ENCODE measurements at regions not wholly inside any gene's neighbourhood (a gene's known extent, or its start where the extent isn't known, plus 50 kb on each side); places are given as distances from the start of the nearest gene placed in this dataset.
"Not testable (repeated sequence)": the region's sequence is repeated elsewhere in the genome, so short reads cannot be mapped to it uniquely, and the experiment has no call there.

DNA sequence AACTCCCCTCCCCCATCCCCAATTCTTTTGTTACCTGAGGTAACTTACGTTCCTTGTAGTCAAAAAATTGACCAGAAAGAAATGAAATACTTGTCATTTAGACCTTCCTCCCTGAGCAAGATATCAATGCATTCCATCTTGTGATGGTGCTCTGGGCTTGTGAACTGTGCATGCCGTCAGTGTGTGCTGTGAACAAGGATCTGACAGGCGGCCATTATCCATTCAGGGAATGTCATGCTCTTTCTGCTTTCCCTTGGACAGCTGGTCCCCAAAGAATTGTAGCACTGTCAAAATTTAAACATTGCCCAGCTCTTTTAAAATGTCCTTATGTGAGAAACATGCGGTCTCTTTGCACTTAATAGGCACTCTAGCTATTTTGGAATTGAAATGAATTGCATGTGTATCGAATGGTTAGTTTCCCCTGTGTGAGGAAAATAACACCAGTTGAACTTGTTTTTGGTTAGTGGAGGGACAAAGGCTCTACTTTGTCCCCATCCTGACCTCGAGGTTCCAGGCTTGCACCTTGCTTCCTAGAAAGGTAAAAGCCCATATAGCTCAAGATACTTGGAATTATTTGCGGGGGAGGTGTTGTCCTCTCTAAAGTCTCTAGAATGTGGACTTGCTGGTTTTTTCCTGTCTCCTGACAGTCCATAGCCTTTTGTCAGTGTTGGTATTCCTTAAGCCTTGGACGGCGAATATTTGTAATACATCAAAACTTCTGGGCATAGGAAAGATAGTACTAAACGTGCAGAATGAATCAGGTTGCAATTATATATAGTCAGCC is 350.9 kb downstream of the NUP35 start:
- H3K9me3 ChIP-seq: no peaks in the 10 kb centered on the region
- no peak for DNase-seq
- intact Hi-C loops (cut with DNase I): no loop called here
- no peak overlapping the region for H3K4me3 ChIP-seq (replicated peaks in 1 of 3)
- H3K27ac ChIP-seq: no peak overlapping the region
- no peaks in the 10 kb centered on the region for H3K4me1 ChIP-seq
- no peak for TF ChIP-seq POLR2A (IDR thresholded peaks at IDR 0.05)
- TF ChIP-seq, protein P1, sequence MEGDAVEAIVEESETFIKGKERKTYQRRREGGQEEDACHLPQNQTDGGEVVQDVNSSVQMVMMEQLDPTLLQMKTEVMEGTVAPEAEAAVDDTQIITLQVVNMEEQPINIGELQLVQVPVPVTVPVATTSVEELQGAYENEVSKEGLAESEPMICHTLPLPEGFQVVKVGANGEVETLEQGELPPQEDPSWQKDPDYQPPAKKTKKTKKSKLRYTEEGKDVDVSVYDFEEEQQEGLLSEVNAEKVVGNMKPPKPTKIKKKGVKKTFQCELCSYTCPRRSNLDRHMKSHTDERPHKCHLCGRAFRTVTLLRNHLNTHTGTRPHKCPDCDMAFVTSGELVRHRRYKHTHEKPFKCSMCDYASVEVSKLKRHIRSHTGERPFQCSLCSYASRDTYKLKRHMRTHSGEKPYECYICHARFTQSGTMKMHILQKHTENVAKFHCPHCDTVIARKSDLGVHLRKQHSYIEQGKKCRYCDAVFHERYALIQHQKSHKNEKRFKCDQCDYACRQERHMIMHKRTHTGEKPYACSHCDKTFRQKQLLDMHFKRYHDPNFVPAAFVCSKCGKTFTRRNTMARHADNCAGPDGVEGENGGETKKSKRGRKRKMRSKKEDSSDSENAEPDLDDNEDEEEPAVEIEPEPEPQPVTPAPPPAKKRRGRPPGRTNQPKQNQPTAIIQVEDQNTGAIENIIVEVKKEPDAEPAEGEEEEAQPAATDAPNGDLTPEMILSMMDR (IDR thresholded peaks at IDR 0.05): no peak
- no peaks in the 10 kb centered on the region for H3K36me3 ChIP-seq
- no peaks in the 10 kb centered on the region for H3K27me3 ChIP-seq
- 73 to 79% methylated on average over 10 of the region's 10 CpGs for WGBS, 2 donors

DNA sequence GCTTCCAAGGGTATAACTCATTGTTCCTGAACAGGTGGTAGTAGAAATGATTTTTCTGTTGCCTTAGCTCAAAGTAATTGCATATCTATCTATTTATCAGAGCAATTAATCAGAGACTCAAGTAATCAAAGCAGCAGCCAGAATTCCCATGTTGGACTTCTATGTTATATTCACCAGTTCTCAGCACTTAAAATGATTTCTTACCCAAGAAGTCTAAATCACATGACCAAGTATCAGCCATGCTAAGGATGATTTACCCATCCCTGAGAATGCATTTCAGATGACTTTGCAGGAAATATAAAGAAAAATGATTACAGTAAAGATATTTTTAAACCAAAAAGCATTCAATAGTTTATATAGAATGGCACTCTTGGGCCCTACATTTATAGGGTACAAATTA is 352.2 kb downstream of the NUP35 start:
- intact Hi-C loops (cut with DNase I): no loop called here
- TF ChIP-seq POLR2A (IDR thresholded peaks at IDR 0.05): no peak
- TF ChIP-seq, protein P1 (IDR thresholded peaks at IDR 0.05): no peak
- Histone ChIP-seq H3K4me3 (replicated peaks in 1 of 3) (no peak overlapping the region), H3K27me3 (no peaks in the 10 kb centered on the region), H3K9me3 (no peaks in the 10 kb centered on the region), H3K4me1 (no peaks in the 10 kb centered on the region), H3K36me3 (no peaks in the 10 kb centered on the region), H3K27ac (no peak overlapping the region)
- no peak for DNase-seq

DNA sequence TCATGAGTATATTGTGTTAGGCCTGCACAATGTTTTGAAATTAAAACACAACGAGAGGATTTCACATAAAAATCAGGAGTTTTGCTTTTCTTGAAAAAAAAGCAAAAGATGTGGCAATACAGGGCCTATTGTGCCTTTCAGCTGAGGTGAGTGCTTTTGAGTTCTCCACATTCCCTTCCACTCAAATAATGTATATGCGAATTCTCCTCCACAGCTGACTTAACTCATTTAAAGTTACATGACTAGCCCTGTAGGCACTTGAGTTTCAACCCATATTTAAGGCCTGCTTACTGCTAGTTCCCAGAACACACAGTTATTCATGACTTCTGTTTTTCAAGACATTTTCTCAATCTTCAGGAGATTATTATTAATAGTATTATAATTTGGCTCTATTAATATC is 353.1 kb downstream of the NUP35 start:
- Histone ChIP-seq H3K36me3 (no peaks in the 10 kb centered on the region), H3K27ac (no peak overlapping the region), H3K4me3 (replicated peaks in 1 of 3) (no peak overlapping the region), H3K9me3 (no peaks in the 10 kb centered on the region), H3K27me3 (no peaks in the 10 kb centered on the region), H3K4me1 (no peaks in the 10 kb centered on the region)
- intact Hi-C loops (cut with DNase I): no loop called here
- no peak for DNase-seq
- 42 to 54% methylated on average over 2 of the region's 2 CpGs for WGBS, 2 donors
- TF ChIP-seq, protein P1 (IDR thresholded peaks at IDR 0.05): no peak
- no peak for TF ChIP-seq POLR2A (IDR thresholded peaks at IDR 0.05)

DNA sequence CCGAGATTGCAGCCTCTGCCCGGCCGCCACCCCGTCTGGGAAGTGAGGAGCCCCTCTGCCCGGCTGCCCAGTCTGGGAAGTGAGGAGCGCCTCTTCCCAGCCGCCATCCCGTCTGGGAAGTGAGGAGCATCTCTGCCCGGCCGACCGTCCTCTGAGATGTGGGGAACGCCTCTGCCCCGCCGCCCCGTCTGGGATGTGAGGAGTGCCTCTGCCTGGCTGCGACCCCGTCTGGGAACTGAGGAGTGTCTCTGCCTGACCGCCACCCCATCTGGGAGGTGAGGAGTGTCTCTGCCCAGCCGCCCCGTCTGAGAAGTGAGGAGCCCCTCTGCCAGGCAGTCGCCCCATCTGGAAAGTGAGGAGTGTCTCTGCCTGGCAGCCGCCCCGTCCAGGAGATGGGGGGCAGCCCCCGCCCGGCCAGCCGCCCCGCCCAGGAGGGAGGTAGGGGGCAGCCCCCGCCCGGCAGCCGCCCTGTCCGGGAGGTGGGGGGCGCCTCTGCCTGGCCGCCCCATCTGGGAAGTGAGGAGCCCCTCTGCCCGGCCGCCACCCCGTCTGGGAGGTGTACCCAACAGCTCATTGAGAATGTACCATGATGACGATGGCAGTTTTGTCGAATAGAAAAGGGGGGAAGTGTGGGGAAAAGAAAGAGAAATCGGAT is 354.8 kb downstream of the NUP35 start:
- H3K27ac ChIP-seq; H3K27me3 ChIP-seq; H3K4me1 ChIP-seq; H3K4me3 ChIP-seq (replicated peaks in 1 of 3); H3K36me3 ChIP-seq; H3K9me3 ChIP-seq; DNase-seq; intact Hi-C loops (cut with DNase I): not testable (repeated sequence)
- WGBS, 2 donors: 99% methylated on average over 21 to 27 of the region's 39 CpGs

DNA sequence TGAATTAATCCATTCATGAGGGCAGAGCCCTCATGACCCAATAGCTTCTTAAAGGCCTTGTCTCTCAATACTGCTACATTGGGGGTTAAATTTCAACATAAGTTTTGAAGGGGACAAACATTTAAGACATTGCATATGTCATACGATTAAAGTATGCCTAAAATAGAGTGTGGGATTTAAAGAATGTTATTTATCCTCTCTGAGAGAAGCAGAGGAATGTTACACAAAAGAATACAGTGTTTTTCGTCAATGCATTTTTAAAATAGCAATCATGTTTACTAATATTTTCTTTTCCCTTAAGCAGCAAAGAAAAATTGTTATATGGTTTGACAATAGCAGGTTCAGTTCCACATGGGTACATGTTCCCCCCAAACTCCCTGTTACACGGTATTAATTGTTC is 363.1 kb downstream of the NUP35 start:
- H3K27ac ChIP-seq: no peak overlapping the region
- H3K4me1 ChIP-seq: peaks cover 0 to 4% of the 10 kb centered on the region in 2 donors
- H3K4me3 ChIP-seq (replicated peaks in 1 of 3): no peak overlapping the region
- TF ChIP-seq POLR2A (IDR thresholded peaks at IDR 0.05): no peak
- TF ChIP-seq, protein P1 (IDR thresholded peaks at IDR 0.05): no peak
- no peak for DNase-seq
- H3K36me3 ChIP-seq: no peaks in the 10 kb centered on the region
- intact Hi-C loops (cut with DNase I): no loop called here
- no peaks in the 10 kb centered on the region for H3K9me3 ChIP-seq
- H3K27me3 ChIP-seq: no peaks in the 10 kb centered on the region
- 86 to 89% methylated on average over 3 of the region's 3 CpGs for WGBS, 2 donors

All from thyroid gland (tissue), 4 donors.